ENCODE measurements at regions not wholly inside any gene's neighbourhood (a gene's known extent, or its start where the extent isn't known, plus 50 kb on each side); places are given as distances from the start of the nearest gene placed in this dataset.

DNA sequence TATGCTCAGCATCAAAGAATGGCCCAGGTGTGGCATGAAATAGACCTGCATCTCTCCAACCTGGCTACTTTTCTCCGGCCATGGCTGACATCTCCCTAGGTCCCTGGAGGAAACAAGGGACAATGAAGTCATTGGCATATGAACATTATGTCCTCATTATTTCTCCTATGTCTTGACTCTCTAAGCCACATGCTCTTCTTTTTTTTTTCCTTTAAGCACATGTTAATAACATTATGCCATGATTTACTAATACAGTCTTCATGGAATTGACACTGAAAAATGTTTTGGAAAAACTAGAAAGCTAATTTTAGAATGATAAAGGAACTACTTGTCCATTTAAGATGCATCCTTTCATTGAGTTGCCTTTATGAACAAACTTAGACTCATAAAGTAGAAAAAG lies 628.9 kb downstream of the TNS3 start:
- TF ChIP-seq POLR2AphosphoS5 (IDR thresholded peaks at IDR 0.05; ENCODE audit: borderline replicate concordance, low read depth, low read length) (no peak), FOXP2 (optimal IDR thresholded peaks at IDR 0.05; ENCODE audit: control extremely low read depth, extremely low read length, insufficient read depth) (no peak)

Data from SK-N-MC (cell line).